GM12873 (cell line): ENCODE measurements at regions not wholly inside any gene's neighbourhood (a gene's known extent, or its start where the extent isn't known, plus 50 kb on each side); places are given as distances from the start of the nearest gene placed in this dataset.
A peak's percentile ranks its signal among the peaks of the same experiment; 100 is the strongest.

Source experiments
- CTCF ChIP-seq: IDR thresholded peaks from 2 replicates; pipeline ENCODE4 v1.5.1; 2012; ENCODE audit warnings: low read depth, mild to moderate bottlenecking, moderate library complexity, low read length, control low read depth; ENCODE audit not compliant: insufficient read depth; ENCODE audit errors: missing control alignments

- TF ChIP-seq CTCF = peak; percentile 27
Observed at GRCh38 chr14:85195872-85196477, 334.0 kb upstream of the FLRT2 start.

GRCh38 chr14:85198001-85198400 is 331.9 kb upstream of the FLRT2 start:
- TF ChIP-seq CTCF = no peak

GRCh38 chr14:85205875-85206274 is 324.1 kb upstream of the FLRT2 start:
- no peak for TF ChIP-seq CTCF

GRCh38 chr14:85214471-85214870 is 315.5 kb upstream of the FLRT2 start:
- TF ChIP-seq CTCF = no peak

GRCh38 chr14:85217412-85217811 is 312.5 kb upstream of the FLRT2 start:
- no peak for TF ChIP-seq CTCF

- no peak for TF ChIP-seq CTCF
Observed at GRCh38 chr14:85218982-85219381, 311.0 kb upstream of the FLRT2 start.

- no peak for TF ChIP-seq CTCF
Observed at GRCh38 chr14:85221832-85222231, 308.1 kb upstream of the FLRT2 start.
